PFSK-1 (cell line): ENCODE measurements at regions not wholly inside any gene's neighbourhood (a gene's known extent, or its start where the extent isn't known, plus 50 kb on each side); places are given as distances from the start of the nearest gene placed in this dataset.

Source experiments
- FOXP2 ChIP-seq: optimal IDR thresholded peaks from 2 replicates; pipeline ENCODE3; 2011; ENCODE audit warnings: borderline replicate concordance, control low read depth, inconsistent platforms; ENCODE audit not compliant: insufficient read depth; ENCODE audit errors: extremely low read length, extremely low read depth
- POLR2AphosphoS5 ChIP-seq: IDR thresholded peaks from 2 replicates; pipeline ENCODE4 v1.6.1; 2012; ENCODE audit warnings: low read depth, mild to moderate bottlenecking, control low read depth, low read length, moderate library complexity
- TF ChIP-seq, protein P1 (sequence below), 2 experiments: IDR thresholded peaks; 2 replicates each; pipeline versions ENCODE4 v1.6.1 to v1.8.0; 2011 to 2012; ENCODE audit warnings: low read depth in 2 of 2, low read length in 2 of 2, control low read depth in 1 of 2, inconsistent platforms in 1 of 2, mild to moderate bottlenecking in 1 of 2, moderate library complexity in 1 of 2; ENCODE audit not compliant: insufficient read depth in 1 of 2

DNA sequence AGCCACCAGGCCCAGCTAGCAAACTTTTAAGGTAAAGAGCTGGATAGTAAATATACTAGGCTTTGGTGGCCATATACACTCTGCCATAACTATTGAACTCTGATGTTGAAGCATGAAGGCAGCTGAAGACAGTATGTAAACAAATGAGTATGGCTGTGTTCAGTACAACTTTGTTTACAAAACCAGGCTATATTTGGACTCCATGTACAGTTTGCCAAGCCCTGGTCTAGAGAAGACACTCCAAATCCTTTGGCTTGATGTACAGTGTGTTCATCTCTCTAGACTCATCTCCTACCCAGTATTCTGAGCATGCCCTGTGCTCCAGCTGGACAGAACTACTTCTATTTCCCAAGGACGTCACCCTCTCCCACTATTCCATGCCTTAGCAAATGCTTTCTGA lies 54.3 kb upstream of the MEGF10 start:
- TF ChIP-seq POLR2AphosphoS5: no peak
- TF ChIP-seq, protein P1, sequence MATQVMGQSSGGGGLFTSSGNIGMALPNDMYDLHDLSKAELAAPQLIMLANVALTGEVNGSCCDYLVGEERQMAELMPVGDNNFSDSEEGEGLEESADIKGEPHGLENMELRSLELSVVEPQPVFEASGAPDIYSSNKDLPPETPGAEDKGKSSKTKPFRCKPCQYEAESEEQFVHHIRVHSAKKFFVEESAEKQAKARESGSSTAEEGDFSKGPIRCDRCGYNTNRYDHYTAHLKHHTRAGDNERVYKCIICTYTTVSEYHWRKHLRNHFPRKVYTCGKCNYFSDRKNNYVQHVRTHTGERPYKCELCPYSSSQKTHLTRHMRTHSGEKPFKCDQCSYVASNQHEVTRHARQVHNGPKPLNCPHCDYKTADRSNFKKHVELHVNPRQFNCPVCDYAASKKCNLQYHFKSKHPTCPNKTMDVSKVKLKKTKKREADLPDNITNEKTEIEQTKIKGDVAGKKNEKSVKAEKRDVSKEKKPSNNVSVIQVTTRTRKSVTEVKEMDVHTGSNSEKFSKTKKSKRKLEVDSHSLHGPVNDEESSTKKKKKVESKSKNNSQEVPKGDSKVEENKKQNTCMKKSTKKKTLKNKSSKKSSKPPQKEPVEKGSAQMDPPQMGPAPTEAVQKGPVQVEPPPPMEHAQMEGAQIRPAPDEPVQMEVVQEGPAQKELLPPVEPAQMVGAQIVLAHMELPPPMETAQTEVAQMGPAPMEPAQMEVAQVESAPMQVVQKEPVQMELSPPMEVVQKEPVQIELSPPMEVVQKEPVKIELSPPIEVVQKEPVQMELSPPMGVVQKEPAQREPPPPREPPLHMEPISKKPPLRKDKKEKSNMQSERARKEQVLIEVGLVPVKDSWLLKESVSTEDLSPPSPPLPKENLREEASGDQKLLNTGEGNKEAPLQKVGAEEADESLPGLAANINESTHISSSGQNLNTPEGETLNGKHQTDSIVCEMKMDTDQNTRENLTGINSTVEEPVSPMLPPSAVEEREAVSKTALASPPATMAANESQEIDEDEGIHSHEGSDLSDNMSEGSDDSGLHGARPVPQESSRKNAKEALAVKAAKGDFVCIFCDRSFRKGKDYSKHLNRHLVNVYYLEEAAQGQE (IDR thresholded peaks at IDR 0.05; ENCODE audit: insufficient read depth in 1 of 2, low read depth in 2 of 2, low read length in 2 of 2): no peak
- TF ChIP-seq FOXP2: no peak
